ENCODE measurements at regions not wholly inside any gene's neighbourhood (a gene's known extent, or its start where the extent isn't known, plus 50 kb on each side); places are given as distances from the start of the nearest gene placed in this dataset.
A peak's percentile ranks its signal among the peaks of the same experiment; 100 is the strongest.

GRCh38 chr16:49910541-49911071 lies 54.7 kb upstream of the ZNF423 start:
- no peak for DNase-seq

GRCh38 chr16:49911430-49911829 lies 55.5 kb upstream of the ZNF423 start:
- DNase-seq, result no peak

GRCh38 chr16:49912721-49913120 lies 56.8 kb upstream of the ZNF423 start:
- DNase-seq, result no peak

- DNase-seq, result no peak
These were observed 57.8 kb upstream of the ZNF423 start for GRCh38 chr16:49913720-49914119.

- no peak for DNase-seq
These were observed 58.7 kb upstream of the ZNF423 start for GRCh38 chr16:49914657-49915056.

GRCh38 chr16:49918257-49918656 lies 62.3 kb upstream of the ZNF423 start:
- DNase-seq, result no peak

- DNase-seq, result no peak
These were observed 63.4 kb upstream of the ZNF423 start for GRCh38 chr16:49919327-49919726.

GRCh38 chr16:49920397-49920796 lies 64.5 kb upstream of the ZNF423 start:
- no peak for DNase-seq

- no peak for DNase-seq
These were observed 65.2 kb upstream of the ZNF423 start for GRCh38 chr16:49921106-49921505.

- peak; percentile 5 for DNase-seq
These were observed 66.0 kb upstream of the ZNF423 start for GRCh38 chr16:49921791-49922456.

GRCh38 chr16:49923411-49923810 lies 67.5 kb upstream of the ZNF423 start:
- DNase-seq, result no peak

GRCh38 chr16:49924078-49924477 lies 68.2 kb upstream of the ZNF423 start:
- no peak for DNase-seq

- no peak for DNase-seq
These were observed 71.0 kb upstream of the ZNF423 start for GRCh38 chr16:49926941-49927340.

- DNase-seq, result no peak
These were observed 72.5 kb upstream of the ZNF423 start for GRCh38 chr16:49928176-49929041.

GRCh38 chr16:49929626-49930025 lies 73.7 kb upstream of the ZNF423 start:
- DNase-seq, result no peak

GRCh38 chr16:49930841-49931240 lies 74.9 kb upstream of the ZNF423 start:
- no peak for DNase-seq

GRCh38 chr16:49931266-49931665 lies 75.4 kb upstream of the ZNF423 start:
- DNase-seq, result no peak

- DNase-seq, result no peak
These were observed 76.0 kb upstream of the ZNF423 start for GRCh38 chr16:49931916-49932315.

GRCh38 chr16:49932434-49932833 lies 76.5 kb upstream of the ZNF423 start:
- no peak for DNase-seq

- DNase-seq, result peak; percentile 64
These were observed 77.0 kb upstream of the ZNF423 start for GRCh38 chr16:49932946-49933345.

- no peak for DNase-seq
These were observed 80.9 kb upstream of the ZNF423 start for GRCh38 chr16:49936791-49937190.

- DNase-seq, result no peak
These were observed 82.0 kb upstream of the ZNF423 start for GRCh38 chr16:49937886-49938285.

- no peak for DNase-seq
These were observed 83.6 kb upstream of the ZNF423 start for GRCh38 chr16:49939495-49939894.

Measured in skin of body (tissue), 1 donor.